SK-N-SH treated with all-trans-retinoic acid at 6 μM for 48 hours (cell line): ENCODE measurements at regions not wholly inside any gene's neighbourhood (a gene's known extent, or its start where the extent isn't known, plus 50 kb on each side); places are given as distances from the start of the nearest gene placed in this dataset.
"Not testable (repeated sequence)": the region's sequence is repeated elsewhere in the genome, so short reads cannot be mapped to it uniquely, and the experiment has no call there.

ENCODE experiments used
- ATAC-seq: fragments of 200-7000 bp; cut with Tn5 transposase; 3 replicates; pipeline ENCODE4 v1.9.1; 2020; ENCODE audit warnings: mild to moderate bottlenecking, moderate library complexity

- ATAC-seq, result not testable (repeated sequence)
Measured at GRCh38 chr9:67112148-67112547, 119.8 kb upstream of the SPATA31A3 start.

- ATAC-seq, result not testable (repeated sequence)
Measured at GRCh38 chr9:67111733-67112132, 119.4 kb upstream of the SPATA31A3 start.

GRCh38 chr9:67109859-67110258 is 117.5 kb upstream of the SPATA31A3 start:
- not testable (repeated sequence) for ATAC-seq

DNA sequence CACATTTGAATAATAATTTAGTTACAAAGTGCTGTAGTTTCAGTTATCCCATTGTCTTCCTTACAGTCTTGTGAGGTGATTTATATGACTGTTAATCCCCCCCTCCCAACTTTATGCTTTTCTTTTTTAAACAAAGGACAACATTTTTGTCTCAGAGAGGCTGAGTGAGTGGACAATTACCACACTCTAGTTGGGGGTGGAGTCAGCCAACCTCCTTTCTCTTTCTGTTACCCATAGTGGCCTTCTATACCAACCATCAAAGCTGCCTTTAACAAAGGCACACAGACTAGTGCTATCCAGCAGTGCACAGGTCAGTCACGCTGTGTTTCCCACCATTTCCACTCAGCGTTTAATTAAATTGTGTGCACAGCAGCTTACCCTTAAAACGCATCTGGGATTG is 114.3 kb upstream of the SPATA31A3 start:
- not testable (repeated sequence) for ATAC-seq

- ATAC-seq, result not testable (repeated sequence)
Measured at GRCh38 chr9:67102506-67103276, 110.3 kb upstream of the SPATA31A3 start.

GRCh38 chr9:67091104-67091503 is 98.8 kb upstream of the SPATA31A3 start:
- ATAC-seq, result not testable (repeated sequence)

GRCh38 chr9:67086862-67087261 is 94.5 kb upstream of the SPATA31A3 start:
- ATAC-seq, result not testable (repeated sequence)

- ATAC-seq, result not testable (repeated sequence)
Measured at GRCh38 chr9:67066140-67066539, 73.8 kb upstream of the SPATA31A3 start.

- not testable (repeated sequence) for ATAC-seq
Measured at GRCh38 chr9:67058898-67059715, 66.8 kb upstream of the SPATA31A3 start.
